CD4-positive, alpha-beta T cell treated with Interleukin-4 for 4 hours (primary cell): ENCODE measurements at regions not wholly inside any gene's neighbourhood (a gene's known extent, or its start where the extent isn't known, plus 50 kb on each side); places are given as distances from the start of the nearest gene placed in this dataset.

Experiments used
- DNase-seq: peaks from one replicate; pipeline ENCODE4 v3.0.0-alpha.2; 2020

DNA sequence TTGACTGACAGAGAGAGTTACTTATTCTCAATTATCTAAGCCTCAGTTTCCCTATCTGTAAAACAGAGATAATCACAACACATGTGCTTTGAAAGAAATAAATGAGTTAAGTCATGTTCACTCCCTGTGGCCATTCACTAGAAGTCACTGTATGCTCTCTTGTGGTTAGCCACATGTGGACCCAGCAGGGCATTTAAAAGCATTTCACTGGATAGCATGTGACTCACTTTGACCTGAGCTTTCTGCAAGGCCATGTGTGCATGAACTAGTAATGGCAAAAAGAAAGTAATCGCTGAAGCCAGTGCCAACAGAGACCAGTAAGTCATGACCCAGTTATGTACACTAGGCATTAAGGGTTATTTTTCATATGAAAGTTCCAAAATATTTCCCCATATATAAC is 557.0 kb upstream of the IGFBP3 start:
- no peak for DNase-seq

DNA sequence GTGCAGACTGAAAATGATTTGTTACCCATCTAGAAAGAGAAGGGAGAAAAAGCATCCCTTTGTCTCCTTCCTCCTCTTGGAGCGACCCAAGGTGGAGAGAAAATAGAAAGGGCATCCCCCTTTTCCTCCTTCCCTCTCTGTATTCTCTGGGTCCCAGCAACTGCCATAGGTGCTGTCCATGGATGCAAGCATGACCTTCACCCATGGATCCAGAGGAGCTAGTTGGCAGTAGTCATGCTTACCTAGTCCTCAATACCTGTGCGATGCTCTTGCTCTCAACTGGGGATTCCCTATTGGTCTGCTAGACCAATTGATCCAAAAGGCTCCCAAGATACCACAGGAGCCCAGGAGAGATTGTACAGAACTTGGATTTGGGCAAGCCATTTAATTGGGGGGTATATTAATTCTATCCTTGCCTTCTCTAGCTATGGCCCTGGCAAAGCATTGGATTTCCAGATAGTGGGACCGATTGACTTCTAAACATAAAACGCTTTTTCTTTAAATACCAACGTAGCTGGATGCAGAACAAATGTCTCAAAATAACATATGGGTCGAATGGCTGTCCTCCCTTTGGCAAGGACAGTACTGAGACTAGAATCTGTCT is 547.8 kb upstream of the IGFBP3 start:
- DNase-seq, result no peak

DNA sequence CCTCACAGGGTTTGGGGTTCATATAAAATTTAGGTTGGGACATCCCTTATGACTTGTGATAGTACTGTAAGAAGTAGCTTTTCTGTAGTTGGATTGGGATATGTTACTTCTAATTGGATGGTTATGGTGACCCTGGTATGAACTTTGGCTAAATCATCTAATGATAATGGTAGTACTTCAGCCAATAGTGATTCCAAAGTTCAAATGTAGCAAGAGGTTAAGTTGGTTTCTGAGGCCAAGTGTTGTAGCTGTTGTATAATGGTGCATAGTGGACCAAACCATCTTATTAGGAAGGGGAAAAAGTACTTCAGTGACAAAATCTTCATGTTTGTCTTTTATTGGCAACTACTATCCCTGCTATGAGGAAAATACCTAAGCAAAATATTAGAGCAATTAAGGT is 542.1 kb upstream of the IGFBP3 start:
- DNase-seq, result no peak

DNA sequence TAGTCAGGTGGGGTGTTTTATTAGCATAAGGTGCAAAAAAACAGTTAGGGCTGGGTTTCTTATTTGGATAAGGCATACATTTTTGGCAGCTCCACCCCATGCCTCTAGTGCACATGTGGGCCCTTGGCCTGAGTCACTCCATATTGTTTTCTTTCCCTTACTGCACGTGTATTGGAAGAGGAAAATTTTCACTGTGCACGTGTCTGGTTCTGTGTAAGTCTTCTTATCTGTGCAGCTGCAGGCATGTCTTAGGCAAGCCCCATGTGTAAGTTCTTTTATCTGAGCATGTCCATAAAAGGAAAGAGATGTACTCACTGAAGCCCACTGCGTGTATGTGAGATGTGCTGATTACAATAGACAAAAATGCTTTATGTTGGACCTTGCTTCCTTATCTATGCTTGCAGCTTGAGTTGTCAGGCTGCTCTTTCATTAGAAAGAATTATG is 540.3 kb upstream of the IGFBP3 start:
- DNase-seq, result no peak

DNA sequence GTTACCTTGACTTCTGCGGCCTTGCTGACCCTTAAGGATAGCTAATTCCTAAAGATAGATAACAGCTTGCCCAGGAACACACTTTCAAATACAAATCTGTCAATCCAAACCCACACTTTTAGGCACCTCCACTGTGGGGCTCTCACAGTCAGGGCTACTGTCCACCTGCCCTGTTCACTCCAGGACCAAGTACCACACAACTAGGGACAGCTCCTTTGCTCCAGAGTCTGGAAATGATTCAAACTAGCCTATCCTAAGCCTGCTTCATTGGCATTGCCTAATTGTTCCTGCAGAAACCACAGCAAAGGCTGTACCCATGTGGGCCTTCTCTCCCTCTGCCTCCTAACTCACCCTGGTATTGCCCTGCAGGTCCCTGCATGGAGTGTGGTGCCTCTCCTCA is 538.9 kb upstream of the IGFBP3 start:
- no peak for DNase-seq

DNA sequence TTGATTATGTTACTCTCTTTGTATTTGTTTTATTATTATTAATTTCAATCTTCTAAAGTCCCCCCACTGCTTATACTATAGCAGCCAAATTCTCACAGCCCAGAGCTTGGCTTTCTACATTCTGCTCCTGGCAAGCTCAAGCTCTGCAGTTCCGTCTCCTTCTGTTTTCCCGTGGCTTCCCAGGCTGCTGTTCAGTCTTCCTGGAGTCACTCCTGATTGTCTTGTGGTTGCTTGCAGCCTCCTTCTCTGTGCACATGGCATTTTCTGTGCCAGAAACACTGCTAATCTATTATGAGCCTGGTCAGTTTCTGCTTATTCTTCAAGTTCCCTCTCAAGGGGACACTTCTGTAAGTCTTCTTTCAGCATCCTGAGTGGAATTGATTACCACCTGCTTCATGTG is 533.7 kb upstream of the IGFBP3 start:
- DNase-seq, result no peak

DNA sequence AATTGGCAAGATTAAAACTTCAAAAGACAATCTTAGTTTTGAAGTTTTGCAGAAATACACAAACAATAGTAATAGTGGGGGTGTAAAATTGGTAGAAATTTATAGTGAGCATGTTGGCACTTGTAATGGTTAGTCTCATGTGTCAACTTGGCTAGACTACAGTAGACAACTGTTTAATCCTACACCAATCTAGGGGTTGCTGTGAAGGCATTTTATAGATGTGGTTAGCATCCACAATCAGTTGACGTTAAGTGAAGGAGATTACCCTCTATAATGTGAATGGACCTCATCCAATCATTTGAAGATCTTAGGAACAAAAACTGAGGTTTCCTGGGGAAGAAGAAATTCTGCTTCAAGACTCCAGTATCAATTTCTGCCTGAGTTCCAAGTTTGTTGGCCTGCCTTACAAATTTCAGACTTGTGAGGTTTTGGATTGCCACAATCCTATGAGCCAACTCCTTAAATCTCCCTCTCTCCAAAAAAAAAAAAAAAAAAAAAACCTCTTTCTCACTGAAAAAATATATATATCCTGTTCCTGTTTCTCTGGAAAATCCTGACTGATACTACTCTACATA is 531.6 kb upstream of the IGFBP3 start:
- DNase-seq, result no peak

DNA sequence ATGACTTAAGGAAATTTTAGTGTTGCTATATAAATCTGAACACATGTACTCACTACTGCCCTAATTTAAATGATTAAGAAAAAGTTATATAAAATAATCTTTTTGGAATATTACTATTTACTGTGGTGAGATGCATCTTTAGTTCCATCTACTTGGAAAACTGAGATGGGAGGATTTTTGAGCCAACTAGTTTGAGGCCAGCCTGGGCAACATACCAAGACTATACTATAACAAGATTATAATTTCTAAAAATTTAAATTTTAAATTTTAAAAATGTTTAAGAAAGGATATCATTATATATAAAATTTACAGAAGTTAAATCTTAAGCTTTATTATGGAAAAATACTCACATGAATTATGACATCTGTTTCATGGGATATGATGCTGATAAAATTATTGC is 530.8 kb upstream of the IGFBP3 start:
- no peak for DNase-seq

DNA sequence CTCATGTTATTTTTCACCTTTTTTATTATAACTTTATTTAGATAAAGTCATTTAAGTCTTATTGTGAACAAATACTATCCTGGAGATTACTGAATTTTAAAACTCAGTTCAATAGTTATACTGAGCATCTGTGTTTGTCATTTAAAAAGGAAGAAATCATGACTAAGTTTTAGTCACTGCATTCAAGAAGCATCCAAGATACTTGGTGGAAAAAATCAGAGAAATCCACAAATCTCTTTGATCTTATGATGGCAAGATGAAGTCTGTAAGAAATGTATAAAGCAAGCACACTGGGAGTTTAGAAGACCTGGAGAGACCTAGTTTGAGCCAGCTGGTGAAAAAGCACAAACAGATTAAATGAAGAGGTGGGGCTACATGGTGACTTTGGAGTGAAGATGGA is 529.8 kb upstream of the IGFBP3 start:
- DNase-seq, result no peak

DNA sequence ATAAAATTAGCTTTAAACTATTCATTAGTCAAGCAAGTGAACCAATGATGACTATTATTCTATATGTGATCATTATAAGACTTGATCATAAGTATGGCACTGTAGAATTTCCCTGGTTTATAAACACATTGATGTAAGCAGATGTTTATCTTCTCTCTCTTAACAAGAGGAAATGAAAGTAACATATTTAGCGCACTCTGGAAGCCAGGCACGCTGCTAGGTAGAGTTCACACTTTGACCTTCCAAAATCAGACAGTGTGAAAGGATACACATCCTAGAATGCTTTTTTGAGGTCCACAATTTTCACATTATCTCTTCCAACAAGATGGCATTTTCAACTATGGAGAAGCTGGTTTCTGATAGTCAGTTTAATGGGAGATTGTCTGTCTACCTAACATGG is 529.4 kb upstream of the IGFBP3 start:
- no peak for DNase-seq

DNA sequence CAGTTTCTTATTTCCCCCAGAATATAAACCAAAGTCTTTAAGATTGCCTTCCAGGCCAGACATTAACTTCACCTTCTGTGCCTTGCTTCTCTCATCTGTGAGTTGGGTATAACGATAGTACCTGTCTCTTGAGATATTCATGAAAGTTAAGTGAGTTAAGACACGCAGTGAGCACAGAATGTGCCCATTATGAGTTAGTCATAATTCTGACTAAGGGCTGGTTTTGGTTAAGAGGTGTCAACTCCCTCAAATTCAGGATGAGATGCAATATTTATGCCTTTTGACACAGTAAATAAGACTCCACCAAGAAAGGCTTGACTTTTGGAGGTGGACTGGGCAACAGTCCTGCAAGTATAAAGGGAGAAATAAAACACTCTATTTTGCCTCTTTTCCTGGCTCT is 528.7 kb upstream of the IGFBP3 start:
- no peak for DNase-seq

DNA sequence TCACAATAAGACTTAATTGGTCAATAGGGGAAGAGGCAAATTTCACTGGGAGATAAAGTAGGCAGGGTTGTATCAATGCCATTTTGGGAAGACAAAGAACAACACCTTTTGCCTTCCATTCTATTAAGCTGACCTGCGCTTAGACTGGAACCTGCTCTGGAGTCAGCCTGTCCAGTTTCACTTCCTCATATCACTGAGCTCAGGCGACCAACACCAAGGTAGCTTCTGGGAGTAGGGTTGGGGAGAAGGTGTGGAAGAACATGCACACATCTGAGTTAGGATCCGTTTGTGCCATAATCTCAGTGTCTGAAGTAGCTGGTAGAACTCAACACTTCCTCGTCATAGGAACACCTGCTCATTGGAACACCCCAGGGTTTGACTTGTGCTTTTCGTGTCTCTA is 527.4 kb upstream of the IGFBP3 start:
- DNase-seq, result no peak

DNA sequence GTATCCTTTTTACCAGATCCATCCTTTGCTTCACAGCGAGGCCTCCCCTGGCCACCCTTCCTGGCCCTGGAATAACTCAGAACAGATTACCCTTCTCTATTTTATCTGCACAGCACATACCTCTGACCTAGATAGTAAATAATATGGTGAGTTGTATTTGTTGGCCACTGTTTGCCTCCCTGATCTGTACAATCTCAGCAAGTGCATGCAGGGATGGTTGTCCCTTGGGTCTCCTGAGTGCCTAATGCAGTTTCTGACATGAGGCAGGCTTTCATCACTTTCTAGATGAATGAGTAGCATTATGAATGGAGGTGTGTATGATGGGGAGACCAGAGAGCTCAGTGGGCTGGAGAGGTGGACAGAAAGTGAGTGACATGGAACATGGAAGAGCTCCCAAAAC is 525.1 kb upstream of the IGFBP3 start:
- no peak for DNase-seq

DNA sequence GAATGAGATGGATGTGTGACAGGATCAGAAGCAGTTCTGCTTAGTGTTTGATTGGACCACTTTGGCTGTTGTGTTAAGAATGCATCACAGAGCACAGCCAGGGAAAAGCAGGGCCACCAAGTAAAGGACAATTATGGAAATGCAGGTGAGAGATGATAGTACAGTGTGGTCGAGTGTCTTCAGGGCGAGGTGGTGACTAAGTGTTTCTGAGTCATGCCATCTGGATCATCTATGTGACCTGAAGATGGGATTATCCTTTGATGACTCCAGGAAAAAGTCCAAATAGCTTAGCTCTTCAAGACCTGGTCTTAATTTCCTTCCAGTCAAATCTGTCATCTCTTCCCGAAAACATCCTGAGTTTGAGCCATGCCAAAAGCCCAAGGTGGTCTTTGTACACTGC is 523.2 kb upstream of the IGFBP3 start:
- no peak for DNase-seq

DNA sequence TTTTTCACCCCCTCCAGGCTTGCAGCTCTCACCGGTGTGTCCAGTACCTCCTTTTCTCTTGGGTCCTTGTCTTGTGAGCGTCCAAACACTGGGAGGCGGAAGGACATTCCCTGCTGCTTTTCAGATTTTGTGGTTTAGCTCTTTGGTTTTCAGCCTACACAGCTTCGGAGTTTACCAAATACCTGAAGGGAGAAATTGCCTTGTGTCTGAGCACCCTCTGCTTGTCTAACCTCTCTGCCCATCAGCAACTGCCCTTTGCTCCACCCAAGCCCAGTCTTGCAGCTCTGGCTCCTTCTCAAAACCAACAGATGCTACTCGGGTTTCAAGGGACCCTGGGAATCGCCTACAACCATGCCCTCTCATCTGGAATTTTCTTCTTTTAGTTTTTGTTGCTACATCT is 519.1 kb upstream of the IGFBP3 start:
- no peak for DNase-seq

DNA sequence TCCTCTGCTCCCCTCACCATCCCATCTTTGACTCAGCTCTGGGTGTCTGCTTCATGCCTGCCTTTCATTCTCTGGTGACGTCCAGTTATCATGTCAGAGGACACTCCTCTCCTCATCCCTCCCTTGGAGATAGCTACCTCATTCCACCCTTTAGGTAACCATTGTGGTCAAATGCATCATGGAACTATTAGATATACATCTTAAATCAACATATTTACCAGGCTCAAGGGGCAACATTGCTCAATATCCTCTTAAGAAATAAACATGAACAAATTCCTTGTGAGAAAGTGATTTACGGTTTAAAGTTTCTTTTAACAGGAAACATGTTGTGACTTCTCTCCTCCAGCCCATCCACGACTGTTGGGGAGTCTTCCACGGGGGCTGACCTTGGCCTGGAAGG is 511.6 kb upstream of the IGFBP3 start:
- DNase-seq, result no peak

DNA sequence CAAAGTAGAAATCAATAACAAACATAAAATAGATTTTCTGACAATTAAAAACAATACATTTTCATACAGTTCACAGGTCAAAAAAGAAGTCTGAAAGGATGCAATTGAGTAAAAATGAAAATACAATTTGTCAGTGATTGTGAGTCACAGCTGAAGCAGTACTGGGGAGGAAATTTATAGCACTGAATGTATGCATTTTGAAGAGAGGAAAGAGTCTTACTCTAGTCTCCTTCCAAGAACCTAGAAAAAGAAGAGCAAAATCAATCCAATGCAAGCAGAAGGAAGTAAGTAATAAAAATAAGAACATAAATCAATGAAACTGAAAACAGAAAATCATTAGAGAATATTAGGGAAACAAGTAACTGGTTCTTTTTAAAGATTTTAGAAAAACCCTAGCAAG is 507.2 kb upstream of the IGFBP3 start:
- no peak for DNase-seq

DNA sequence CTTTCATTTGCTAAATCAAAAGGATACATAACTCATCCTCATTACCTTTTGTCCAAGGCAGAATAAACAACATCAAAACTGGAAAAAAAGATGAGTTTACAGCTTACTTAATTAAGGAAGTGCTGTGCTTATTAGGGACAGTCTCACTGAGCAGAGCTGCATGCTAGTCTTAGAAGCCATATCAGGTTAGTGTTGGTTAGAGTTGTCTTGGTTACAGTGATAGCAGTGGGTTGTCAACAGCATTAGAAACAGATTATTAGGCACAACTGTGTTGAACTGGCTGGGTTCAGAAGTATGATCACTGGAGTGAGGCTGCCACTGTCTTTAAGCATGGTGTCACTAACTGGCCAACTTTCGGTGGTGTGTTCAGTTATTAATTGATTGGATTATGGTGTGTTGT is 503.9 kb upstream of the IGFBP3 start:
- DNase-seq, result no peak

DNA sequence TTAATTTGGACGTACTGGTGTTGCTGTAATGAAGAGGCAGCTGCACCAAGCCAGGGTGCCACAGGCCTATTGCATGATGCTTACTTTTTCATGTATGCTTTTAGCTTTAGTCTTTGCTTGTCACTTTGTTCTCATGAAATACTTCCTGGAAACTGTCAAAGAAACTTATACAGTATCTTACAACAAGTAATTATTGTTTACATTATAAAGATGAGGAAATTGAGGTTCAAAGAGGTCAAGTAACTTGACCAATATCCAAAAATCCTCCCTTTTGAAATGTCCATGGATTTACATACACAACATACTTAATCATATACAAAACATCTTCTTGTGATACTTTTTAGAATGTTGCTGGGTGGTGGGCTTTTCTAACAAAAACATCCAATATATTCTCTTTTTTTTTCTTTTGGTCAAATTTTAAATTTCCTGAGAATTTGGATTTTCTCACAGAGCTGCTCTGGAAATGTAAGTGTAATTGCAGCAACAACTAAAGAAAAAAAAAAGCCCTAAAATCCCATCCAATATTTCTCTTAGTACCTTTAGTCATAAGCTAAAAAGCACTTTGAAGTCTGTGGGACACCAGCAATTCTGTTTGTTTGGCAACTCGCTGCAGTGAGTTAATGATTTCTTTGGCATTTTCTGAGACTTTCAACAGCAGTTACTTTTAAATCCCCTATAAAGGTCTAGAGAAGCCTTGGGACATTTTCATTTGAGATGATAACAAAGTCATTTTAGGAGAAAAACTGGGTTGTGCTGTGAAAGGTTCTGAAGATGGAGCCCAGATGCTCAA is 500.6 kb upstream of the IGFBP3 start:
- DNase-seq, result no peak

DNA sequence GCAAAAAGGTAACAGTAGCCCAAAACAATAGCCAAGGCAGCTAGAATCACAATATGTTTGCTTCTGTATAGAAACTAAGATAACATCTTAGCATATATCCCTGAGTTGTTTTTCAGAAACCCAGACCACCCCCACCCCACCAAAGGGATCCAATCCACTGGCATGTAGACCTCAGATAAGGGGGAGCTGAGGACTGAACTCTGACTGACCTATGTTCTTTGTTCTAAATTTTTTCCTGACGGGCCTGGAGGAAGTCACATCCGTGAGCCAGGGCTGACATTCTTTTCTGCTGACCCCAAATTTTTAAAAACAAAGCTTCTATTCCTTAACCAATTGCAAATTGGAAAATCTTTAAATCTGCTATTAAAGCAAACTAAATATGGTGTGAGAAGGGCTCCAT is 493.9 kb upstream of the IGFBP3 start:
- no peak for DNase-seq

DNA sequence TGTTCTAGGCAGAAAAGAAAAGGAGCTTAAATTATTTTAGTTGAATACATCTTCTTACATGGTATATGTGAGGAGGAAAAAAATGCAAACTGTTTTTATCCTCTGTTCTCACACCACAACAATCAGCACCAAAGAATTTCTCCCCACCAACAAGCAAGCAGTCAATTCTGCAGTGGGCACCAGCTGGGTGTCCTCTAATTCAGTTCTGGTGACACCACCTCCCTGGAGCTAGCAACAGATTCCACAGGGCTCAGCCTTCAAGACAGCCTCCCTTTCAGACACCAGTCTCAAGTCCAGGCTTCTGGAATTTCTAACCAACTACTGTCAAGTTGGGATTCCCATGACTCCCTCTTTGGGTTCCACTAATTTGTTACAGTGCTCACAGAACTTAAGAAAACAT is 490.2 kb upstream of the IGFBP3 start:
- no peak for DNase-seq

DNA sequence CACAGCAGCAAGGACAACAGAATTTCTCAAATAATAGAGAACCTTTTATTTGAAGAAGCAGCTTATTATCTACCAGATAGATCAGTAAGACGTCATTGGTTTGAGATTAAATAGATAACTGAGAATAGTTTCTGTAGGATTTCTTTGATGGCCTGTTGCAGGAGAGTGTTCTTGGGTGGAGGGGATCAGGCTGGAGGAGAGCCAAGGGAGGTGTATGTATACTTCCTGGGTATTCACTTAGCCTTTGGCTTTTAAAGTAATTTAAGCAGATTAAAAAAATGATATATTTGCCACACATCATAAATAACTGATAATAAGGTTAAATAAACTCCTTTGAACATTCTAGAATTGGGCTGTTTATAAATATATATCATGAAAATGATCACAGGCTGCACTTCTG is 486.1 kb upstream of the IGFBP3 start:
- no peak for DNase-seq

DNA sequence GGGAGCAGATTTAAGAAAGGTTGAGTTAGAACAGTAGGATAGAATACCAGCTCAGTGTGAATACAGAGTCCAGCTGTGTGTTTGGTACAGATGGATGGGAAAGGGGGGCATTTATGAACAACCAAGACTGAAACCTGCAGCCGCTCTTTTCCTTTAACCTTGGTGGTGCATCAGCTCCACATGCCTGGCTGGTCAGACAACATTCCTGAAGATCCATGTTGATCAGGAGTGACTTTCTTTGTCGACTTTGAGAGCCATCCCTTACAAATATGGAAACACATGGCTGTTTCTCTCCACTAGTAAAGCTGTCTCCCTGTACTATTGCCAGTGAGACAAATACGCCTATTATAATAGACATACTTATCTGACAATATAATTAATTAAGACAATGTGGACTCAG is 476.5 kb upstream of the IGFBP3 start:
- DNase-seq, result no peak

DNA sequence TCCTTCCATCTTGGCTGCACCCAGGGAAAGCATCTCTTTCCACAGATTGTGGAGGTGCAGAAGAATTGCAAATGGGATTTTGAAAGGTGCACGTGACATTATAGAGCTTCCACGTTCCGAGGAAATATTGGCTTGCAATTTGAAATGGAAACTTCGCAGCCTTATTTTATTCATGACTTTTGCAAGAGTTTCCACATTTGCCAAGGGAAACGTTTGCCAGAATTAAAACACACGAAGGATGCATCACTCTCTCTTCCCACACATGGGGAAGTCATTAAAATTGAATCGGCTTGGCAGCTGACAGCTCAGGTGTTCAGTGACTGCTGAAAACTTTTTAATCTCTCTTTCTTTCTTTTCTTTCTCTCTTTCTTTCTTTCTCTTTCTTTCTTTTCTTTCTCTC is 475.4 kb upstream of the IGFBP3 start:
- DNase-seq, result no peak

DNA sequence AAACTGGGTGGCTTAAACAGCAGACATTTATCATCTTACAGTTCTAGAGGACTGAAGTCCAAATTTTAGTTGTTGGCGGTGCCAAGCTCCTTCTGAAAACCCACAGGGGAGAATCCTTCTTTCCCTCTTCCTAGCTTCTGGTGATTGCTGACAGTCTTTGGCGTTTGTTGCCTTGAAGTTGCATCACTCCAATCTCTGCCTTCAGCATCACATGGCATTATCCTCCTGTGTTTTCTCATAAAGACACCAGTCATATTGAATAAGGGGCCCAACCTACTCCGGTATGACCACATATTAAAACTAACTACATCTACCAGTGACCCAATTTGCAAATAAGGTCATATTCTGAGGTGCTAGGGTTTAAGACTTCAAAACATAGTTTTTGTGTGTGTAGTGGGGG is 472.1 kb upstream of the IGFBP3 start:
- no peak for DNase-seq
